Gastrocnemius medialis (tissue), 4 donors: ENCODE measurements at regions not wholly inside any gene's neighbourhood (a gene's known extent, or its start where the extent isn't known, plus 50 kb on each side); places are given as distances from the start of the nearest gene placed in this dataset.

Experiments
- CTCF ChIP-seq, 5 experiments: fragments of 450-650 bp in 3 of 5; fragments of 200-600 bp in 2 of 5; sonication (generic) in 2 of 5; IDR thresholded peaks in 4 of 5; conservative IDR thresholded peaks in 1 of 5; 1 replicate in 4 of 5; 2 replicates in 1 of 5; pipeline ENCODE4 v1.5.1; 2016 to 2019; ENCODE audit warnings: antibody characterized with exemption in 5 of 5, mild to moderate bottlenecking in 3 of 5, moderate library complexity in 3 of 5
- POLR2A ChIP-seq, 2 donors: fragments of 450-650 bp; IDR thresholded peaks; one replicate each; pipeline ENCODE4 v1.6.1; 2017; ENCODE audit warnings: antibody characterized with exemption in 2 of 2, mild to moderate bottlenecking in 2 of 2, moderate library complexity in 2 of 2

- TF ChIP-seq CTCF (IDR thresholded peaks at IDR 0.05 in 4 of 5, conservative IDR thresholded peaks at IDR 0.05 in 1 of 5) = no peak
- no peak for TF ChIP-seq POLR2A (IDR thresholded peaks at IDR 0.05)
Measured at GRCh38 chr16:73206151-73206707, 158.3 kb upstream of the ZFHX3 start.
